HG03354 (cell line): ENCODE measurements at regions not wholly inside any gene's neighbourhood (a gene's known extent, or its start where the extent isn't known, plus 50 kb on each side); places are given as distances from the start of the nearest gene placed in this dataset.

Source experiments
- ATAC-seq: cut with Tn5 transposase; IDR thresholded peaks from one replicate; pipeline ENCODE4 v1.9.1; 2021; ENCODE audit warnings: mild to moderate bottlenecking; ENCODE audit not compliant: unreplicated experiment, poor library complexity, severe bottlenecking

GRCh38 chr4:79044141-79044659 is 105.0 kb upstream of the PAQR3 start:
- ATAC-seq, result no peak

DNA sequence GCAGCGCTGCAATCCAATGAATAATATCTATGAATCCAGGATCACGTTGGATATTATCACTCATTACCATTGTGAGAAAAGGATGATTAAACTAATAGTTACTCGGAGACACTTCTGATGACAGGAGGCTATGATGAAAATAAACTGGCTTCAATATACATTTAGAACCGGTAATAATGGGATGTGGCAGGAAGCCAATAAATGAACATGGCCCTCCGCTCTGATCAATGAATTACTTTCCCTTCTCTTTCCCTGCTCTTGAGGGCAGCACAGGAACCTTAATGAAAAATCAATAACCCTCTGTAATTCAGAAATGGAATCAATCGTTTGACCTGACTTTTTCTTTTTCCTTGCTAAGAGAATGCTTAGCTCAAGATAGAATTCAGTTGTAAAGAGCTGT is 103.9 kb upstream of the PAQR3 start:
- no peak for ATAC-seq

DNA sequence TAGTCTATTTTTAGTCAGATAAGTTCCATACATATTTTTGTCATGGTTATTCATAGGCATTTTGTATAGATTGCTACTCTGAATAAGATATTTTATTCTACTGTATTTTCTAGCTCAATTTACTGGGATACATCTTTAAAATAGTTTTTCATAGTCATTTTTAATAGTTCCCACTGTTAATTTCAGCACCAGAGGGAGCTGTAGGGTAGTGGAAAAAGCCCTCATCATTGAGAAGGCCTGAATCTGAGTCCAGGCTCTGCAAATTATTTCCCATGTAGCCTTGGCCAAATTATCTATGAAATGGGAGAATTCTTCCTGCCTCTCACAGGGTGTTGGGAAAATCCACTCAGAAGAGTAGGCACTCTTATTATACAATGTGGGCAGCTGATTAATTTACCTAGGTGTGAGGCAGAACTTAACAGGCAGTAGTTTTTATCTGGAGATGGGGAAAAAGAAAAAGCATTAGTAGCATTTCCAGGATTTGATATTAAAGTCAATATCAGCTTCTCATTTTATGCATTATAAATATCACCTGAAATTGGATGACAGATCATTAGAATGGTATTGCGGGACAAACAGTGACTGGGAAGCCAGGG is 102.9 kb upstream of the PAQR3 start:
- no peak for ATAC-seq

GRCh38 chr4:79034544-79034943 is 95.3 kb upstream of the PAQR3 start:
- ATAC-seq, result no peak

- no peak for ATAC-seq
Measured at GRCh38 chr4:79030973-79031372, 91.7 kb upstream of the PAQR3 start.

DNA sequence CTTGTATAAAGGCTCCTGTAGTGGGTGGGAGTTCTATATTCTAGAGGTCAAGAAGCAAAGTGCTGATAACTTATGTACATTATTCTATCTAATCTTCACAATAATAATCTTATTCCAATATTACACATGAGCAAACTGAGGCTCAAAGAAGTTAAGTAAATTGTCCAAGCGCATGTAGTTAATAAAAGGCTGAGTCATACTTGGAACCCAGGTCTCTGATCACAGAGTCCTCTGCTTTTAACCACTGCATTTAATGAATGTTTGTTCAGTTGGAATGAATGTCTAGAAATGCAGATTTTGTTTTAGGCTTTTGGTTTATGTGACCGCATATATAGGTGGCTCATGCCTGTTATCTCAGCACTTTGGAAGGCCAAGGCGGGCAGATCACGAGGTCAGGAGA is 88.4 kb upstream of the PAQR3 start:
- ATAC-seq, result no peak

- no peak for ATAC-seq
Measured at GRCh38 chr4:79025170-79025569, 85.9 kb upstream of the PAQR3 start.

- ATAC-seq, result no peak
Measured at GRCh38 chr4:79023799-79024770, 84.8 kb upstream of the PAQR3 start.

- ATAC-seq, result no peak
Measured at GRCh38 chr4:79022529-79022928, 83.3 kb upstream of the PAQR3 start.

DNA sequence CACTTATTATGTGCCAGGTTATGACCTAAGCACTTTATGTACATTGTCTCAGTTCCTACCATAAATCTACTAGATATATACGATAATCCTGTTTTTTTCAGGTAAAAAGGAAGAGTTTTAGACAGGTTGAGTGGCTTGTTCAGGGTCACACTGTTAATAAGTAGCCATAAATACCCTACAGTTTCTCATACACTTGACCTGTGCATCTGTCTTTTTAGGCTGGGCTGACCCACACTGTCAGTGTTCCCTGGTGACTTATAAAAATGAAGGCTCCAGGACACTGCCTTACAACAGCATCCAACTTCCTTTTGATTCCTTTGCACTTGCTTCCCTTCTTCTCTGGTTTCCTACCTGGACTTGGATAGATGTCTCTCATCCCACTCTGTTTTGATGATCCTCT is 78.2 kb upstream of the PAQR3 start:
- ATAC-seq, result no peak

GRCh38 chr4:79016878-79017277 is 77.6 kb upstream of the PAQR3 start:
- ATAC-seq, result no peak

DNA sequence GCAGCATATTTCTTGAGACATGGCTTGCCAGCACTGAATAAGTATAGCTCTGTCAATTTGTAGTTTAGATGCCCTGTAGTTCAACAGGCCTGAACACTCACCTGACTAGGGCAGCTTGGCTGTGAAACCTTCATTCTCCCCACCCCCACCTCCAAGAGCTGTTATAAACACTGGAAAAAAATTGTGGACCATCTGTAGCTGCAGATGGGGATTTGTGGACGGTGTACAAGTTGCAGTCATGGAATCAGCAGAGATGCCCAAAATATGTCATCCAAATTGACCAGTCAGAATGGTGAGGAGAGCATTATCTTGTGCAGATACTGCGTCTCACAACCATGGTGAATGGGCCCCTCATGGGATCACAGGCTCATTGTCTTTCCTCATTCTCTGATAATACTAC is 76.2 kb upstream of the PAQR3 start:
- ATAC-seq, result no peak

- ATAC-seq, result no peak
Measured at GRCh38 chr4:79014230-79014629, 75.0 kb upstream of the PAQR3 start.

DNA sequence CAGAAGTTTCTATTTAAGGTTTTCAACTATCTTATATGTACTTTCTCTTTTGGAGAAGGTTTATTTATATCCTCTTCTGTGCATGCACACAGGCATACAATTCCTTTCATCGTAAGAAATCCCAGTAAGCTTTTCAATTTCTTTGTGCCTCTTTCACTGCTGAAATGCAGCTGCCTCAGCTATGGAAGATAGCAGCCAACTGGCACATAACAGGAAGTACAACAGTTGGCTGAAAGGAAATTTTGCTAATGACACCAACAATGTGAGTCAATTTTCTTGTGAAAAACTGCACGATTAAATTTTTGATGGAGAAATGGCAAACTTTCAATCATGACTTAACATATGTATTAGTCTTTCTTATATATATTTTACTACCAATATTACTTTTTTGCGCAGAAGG is 74.5 kb upstream of the PAQR3 start:
- no peak for ATAC-seq

DNA sequence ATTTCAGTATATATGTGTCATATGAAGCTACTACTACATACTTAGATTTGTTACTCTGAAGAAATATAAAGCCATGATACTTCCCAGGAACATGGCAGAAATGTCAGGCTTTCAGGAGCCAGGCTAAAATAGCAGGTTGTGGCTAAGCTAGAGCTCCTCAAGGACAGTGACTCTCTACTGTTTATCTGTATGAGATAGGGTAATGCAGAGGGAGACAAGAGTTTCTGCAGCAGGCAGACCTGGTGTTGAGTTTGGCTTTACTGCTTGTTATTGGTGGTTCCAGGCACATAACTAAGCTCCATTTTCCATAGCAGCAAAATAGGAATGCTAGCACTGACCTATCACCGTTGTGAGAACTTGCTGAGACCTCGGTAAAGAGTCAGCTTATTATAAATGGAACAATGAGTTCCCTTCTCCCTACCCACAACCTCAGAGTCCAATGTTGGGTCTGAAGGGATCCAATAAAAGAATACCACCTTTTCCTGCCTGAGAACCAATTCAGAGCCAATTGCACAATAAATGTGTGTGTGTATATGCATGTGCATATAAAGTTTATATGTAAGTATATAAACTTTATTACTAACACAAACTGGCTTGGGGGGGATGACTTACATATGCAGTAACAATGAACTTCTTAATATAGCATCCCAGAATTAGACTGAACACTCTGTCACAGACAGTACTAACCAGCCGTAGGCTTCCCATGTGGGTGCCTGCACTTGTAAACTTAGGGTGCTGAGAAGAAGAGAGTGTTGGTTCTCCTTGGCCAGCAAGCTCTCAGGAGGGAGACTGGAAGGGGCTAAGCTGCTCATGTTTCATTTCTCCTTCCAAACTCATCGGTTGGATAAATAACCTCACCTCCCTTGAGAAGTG is 51.9 kb upstream of the PAQR3 start:
- no peak for ATAC-seq

- no peak for ATAC-seq
Measured at GRCh38 chr4:78989697-78990270, 50.5 kb upstream of the PAQR3 start.
